ENCODE measurements at regions not wholly inside any gene's neighbourhood (a gene's known extent, or its start where the extent isn't known, plus 50 kb on each side); places are given as distances from the start of the nearest gene placed in this dataset.

DNA sequence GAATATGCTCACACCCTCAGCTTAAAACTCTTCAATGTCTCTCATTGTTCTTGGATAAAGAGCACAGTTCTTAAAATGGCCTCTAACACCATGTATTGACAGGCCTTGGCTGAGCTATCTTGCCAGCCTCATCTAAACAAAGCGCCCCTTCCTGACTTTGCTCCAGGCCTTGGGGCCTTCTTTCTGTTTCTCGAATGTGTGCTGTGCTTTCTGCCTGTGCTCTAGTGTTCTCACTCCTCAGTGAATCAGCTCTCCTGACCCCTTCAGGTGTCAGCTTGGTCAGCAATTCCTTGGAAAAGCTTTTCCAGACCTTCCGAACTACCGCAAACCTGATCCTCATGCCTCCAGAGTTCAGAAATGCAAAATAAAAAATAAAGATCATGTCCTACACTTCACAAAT, 346.3 kb upstream of the FSTL5 start:
- TF ChIP-seq POLR2A (IDR thresholded peaks at IDR 0.05) = no peak
- TF ChIP-seq, protein P1, sequence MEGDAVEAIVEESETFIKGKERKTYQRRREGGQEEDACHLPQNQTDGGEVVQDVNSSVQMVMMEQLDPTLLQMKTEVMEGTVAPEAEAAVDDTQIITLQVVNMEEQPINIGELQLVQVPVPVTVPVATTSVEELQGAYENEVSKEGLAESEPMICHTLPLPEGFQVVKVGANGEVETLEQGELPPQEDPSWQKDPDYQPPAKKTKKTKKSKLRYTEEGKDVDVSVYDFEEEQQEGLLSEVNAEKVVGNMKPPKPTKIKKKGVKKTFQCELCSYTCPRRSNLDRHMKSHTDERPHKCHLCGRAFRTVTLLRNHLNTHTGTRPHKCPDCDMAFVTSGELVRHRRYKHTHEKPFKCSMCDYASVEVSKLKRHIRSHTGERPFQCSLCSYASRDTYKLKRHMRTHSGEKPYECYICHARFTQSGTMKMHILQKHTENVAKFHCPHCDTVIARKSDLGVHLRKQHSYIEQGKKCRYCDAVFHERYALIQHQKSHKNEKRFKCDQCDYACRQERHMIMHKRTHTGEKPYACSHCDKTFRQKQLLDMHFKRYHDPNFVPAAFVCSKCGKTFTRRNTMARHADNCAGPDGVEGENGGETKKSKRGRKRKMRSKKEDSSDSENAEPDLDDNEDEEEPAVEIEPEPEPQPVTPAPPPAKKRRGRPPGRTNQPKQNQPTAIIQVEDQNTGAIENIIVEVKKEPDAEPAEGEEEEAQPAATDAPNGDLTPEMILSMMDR (IDR thresholded peaks at IDR 0.05) = no peak
- H3K4me1 ChIP-seq = no peaks in the 10 kb centered on the region
- H3K4me3 ChIP-seq = no peak overlapping the region
- 84 to 92% (median 85%) methylated on average over 4 of the region's 4 CpGs for WGBS, 4 donors
- DNase-seq (no peak), ATAC-seq (no peak)
- no peak overlapping the region for H3K27ac ChIP-seq
- H3K27me3 ChIP-seq = no peaks in the 10 kb centered on the region
- intact Hi-C loops (cut with DNase I) = no loop called here
- H3K36me3 ChIP-seq = no peaks in the 10 kb centered on the region
- H3K9me3 ChIP-seq = no peaks in the 10 kb centered on the region

DNA sequence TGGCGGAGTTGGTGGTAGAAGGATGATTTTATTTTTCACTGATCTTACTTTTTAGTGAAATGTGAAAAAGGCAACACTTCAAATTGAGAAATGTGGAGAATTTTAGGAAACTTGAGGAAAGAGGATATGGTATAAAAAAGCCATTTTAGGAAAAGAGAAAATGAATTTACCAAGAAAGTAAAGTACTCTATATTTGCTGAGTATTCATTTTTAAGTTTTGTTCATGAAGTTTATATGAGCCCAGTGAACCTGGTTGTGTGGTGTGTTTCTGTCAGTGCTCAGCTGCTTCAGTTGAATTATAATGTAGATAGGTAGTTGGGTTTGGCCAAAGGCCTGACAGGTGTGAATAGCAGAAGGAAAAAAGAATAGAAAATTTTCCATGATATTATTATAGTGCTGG, 345.5 kb upstream of the FSTL5 start:
- intact Hi-C loops (cut with DNase I) = loop anchor here in 1 of 10 donors (10.0 kb wide), 1 partner anchor 525 kb away; no protein-coding TSS in a partner anchor
- Histone ChIP-seq H3K36me3 (no peaks in the 10 kb centered on the region), H3K9me3 (no peaks in the 10 kb centered on the region), H3K4me1 (no peaks in the 10 kb centered on the region), H3K27ac (no peak overlapping the region), H3K4me3 (no peak overlapping the region), H3K27me3 (no peaks in the 10 kb centered on the region)
- TF ChIP-seq, protein P1 (IDR thresholded peaks at IDR 0.05) = no peak
- no peak for TF ChIP-seq POLR2A (IDR thresholded peaks at IDR 0.05)
- WGBS, 4 donors = 96 to 98% (median 97%) methylated on average over 1 of the region's 1 CpG
- DNase-seq = no peak
- no peak for ATAC-seq

GRCh38 chr4:162506253-162506652, 342.5 kb upstream of the FSTL5 start:
- DNase-seq = no peak
- intact Hi-C loops (cut with DNase I) = loop anchor here in 1 of 10 donors (10.0 kb wide), 1 partner anchor 529 kb away; no protein-coding TSS in a partner anchor
- H3K27me3 ChIP-seq = peaks cover 0 to 1% (median 0%) of the 10 kb centered on the region in 9 donors
- H3K4me3 ChIP-seq = no peak overlapping the region
- no peaks in the 10 kb centered on the region for H3K4me1 ChIP-seq
- no peak for ATAC-seq
- TF ChIP-seq POLR2A (IDR thresholded peaks at IDR 0.05) = no peak
- TF ChIP-seq, protein P1 (IDR thresholded peaks at IDR 0.05) = no peak
- WGBS, 4 donors = 57 to 67% (median 60%) methylated on average over 2 of the region's 2 CpGs
- H3K27ac ChIP-seq = no peak overlapping the region
- H3K36me3 ChIP-seq = no peaks in the 10 kb centered on the region
- no peaks in the 10 kb centered on the region for H3K9me3 ChIP-seq

- 82 to 91% (median 87%) methylated on average over 4 of the region's 4 CpGs for WGBS, 4 donors
- intact Hi-C loops (cut with DNase I) = loop anchor here in 1 of 10 donors (10.0 kb wide), 1 partner anchor 531 kb away; no protein-coding TSS in a partner anchor
- Histone ChIP-seq H3K4me1 (no peaks in the 10 kb centered on the region), H3K36me3 (no peaks in the 10 kb centered on the region), H3K27me3 (peaks cover 0 to 2% (median 0%) of the 10 kb centered on the region in 9 donors), H3K4me3 (no peak overlapping the region), H3K27ac (no peak overlapping the region), H3K9me3 (no peaks in the 10 kb centered on the region)
- no peak for TF ChIP-seq POLR2A (IDR thresholded peaks at IDR 0.05)
- TF ChIP-seq, protein P1 (IDR thresholded peaks at IDR 0.05) = no peak
- no peak for DNase-seq
- no peak for ATAC-seq
Measured at GRCh38 chr4:162503868-162504267, 340.1 kb upstream of the FSTL5 start.
